ENCODE measurements at regions not wholly inside any gene's neighbourhood (a gene's known extent, or its start where the extent isn't known, plus 50 kb on each side); places are given as distances from the start of the nearest gene placed in this dataset.

- no peak for DNase-seq
Measured at GRCh38 chr15:81471151-81471550, 97.1 kb upstream of the TMC3 start.

GRCh38 chr15:81469154-81469553, 95.1 kb upstream of the TMC3 start:
- no peak for DNase-seq

- DNase-seq = no peak
Measured at GRCh38 chr15:81466741-81467140, 92.7 kb upstream of the TMC3 start.

- no peak for DNase-seq
Measured at GRCh38 chr15:81454024-81454423, 80.0 kb upstream of the TMC3 start.

GRCh38 chr15:81450721-81451120, 76.7 kb upstream of the TMC3 start:
- DNase-seq = no peak

GRCh38 chr15:81449836-81450474, 75.9 kb upstream of the TMC3 start:
- no peak for DNase-seq

GRCh38 chr15:81443040-81443820, 69.2 kb upstream of the TMC3 start:
- no peak for DNase-seq

- no peak for DNase-seq
Measured at GRCh38 chr15:81442454-81442853, 68.4 kb upstream of the TMC3 start.

GRCh38 chr15:81434851-81435250, 60.8 kb upstream of the TMC3 start:
- no peak for DNase-seq

GRCh38 chr15:81433462-81433861, 59.4 kb upstream of the TMC3 start:
- DNase-seq = no peak

GRCh38 chr15:81432179-81432578, 58.2 kb upstream of the TMC3 start:
- DNase-seq = no peak

GRCh38 chr15:81427176-81427575, 53.2 kb upstream of the TMC3 start:
- no peak for DNase-seq

GRCh38 chr15:81425905-81426304, 51.9 kb upstream of the TMC3 start:
- DNase-seq = no peak

All from inflammatory macrophage treated with lipopolysaccharide for 4 hours (primary cell).